HuH-7 (cell line): ENCODE measurements at regions not wholly inside any gene's neighbourhood (a gene's known extent, or its start where the extent isn't known, plus 50 kb on each side); places are given as distances from the start of the nearest gene placed in this dataset.
"Not testable (repeated sequence)": the region's sequence is repeated elsewhere in the genome, so short reads cannot be mapped to it uniquely, and the experiment has no call there.

ENCODE experiments used
- DNase-seq: peaks from one replicate; pipeline ENCODE4 v3.0.0; 2011; ENCODE audit warnings: low spot score

- no peak for DNase-seq
Observed at GRCh38 chr12:84134797-84135366, 777.7 kb downstream of the SLC6A15 start.

GRCh38 chr12:84131076-84131475 lies 781.5 kb downstream of the SLC6A15 start:
- no peak for DNase-seq

GRCh38 chr12:84128117-84128991 lies 784.2 kb downstream of the SLC6A15 start:
- DNase-seq: peak; percentile 3

GRCh38 chr12:84124211-84124610 lies 788.4 kb downstream of the SLC6A15 start:
- no peak for DNase-seq

- DNase-seq: no peak
Observed at GRCh38 chr12:84117190-84117589, 795.4 kb downstream of the SLC6A15 start.

GRCh38 chr12:84113666-84114065 lies 798.9 kb downstream of the SLC6A15 start:
- DNase-seq: no peak

- DNase-seq: not testable (repeated sequence)
Observed at GRCh38 chr12:84103886-84104285, 808.7 kb downstream of the SLC6A15 start.

GRCh38 chr12:84101963-84102362 lies 810.6 kb downstream of the SLC6A15 start:
- not testable (repeated sequence) for DNase-seq

GRCh38 chr12:84099591-84099990 lies 813.0 kb downstream of the SLC6A15 start:
- DNase-seq: not testable (repeated sequence)

GRCh38 chr12:84091651-84092050 lies 820.9 kb downstream of the SLC6A15 start:
- no peak for DNase-seq

GRCh38 chr12:84089356-84089755 lies 823.2 kb downstream of the SLC6A15 start:
- no peak for DNase-seq

- DNase-seq: no peak
Observed at GRCh38 chr12:84085046-84085445, 827.6 kb downstream of the SLC6A15 start.

GRCh38 chr12:84079626-84080025 lies 833.0 kb downstream of the SLC6A15 start:
- DNase-seq: no peak

- no peak for DNase-seq
Observed at GRCh38 chr12:84077679-84078078, 834.9 kb downstream of the SLC6A15 start.

GRCh38 chr12:84075991-84076390 lies 836.6 kb downstream of the SLC6A15 start:
- DNase-seq: no peak

GRCh38 chr12:84073401-84073800 lies 839.2 kb downstream of the SLC6A15 start:
- no peak for DNase-seq

- no peak for DNase-seq
Observed at GRCh38 chr12:84072961-84073360, 839.6 kb downstream of the SLC6A15 start.

- no peak for DNase-seq
Observed at GRCh38 chr12:84070292-84070691, 842.3 kb downstream of the SLC6A15 start.

- no peak for DNase-seq
Observed at GRCh38 chr12:84069699-84070098, 842.9 kb downstream of the SLC6A15 start.

- no peak for DNase-seq
Observed at GRCh38 chr12:84069198-84069597, 843.4 kb downstream of the SLC6A15 start.

GRCh38 chr12:84058136-84058535 lies 854.5 kb downstream of the SLC6A15 start:
- no peak for DNase-seq

- no peak for DNase-seq
Observed at GRCh38 chr12:84054811-84055210, 857.8 kb downstream of the SLC6A15 start.

- no peak for DNase-seq
Observed at GRCh38 chr12:84047881-84048280, 864.7 kb downstream of the SLC6A15 start.

- DNase-seq: no peak
Observed at GRCh38 chr12:84046859-84047258, 865.7 kb downstream of the SLC6A15 start.
